ENCODE measurements at regions not wholly inside any gene's neighbourhood (a gene's known extent, or its start where the extent isn't known, plus 50 kb on each side); places are given as distances from the start of the nearest gene placed in this dataset.
A peak's percentile ranks its signal among the peaks of the same experiment; 100 is the strongest.

DNA sequence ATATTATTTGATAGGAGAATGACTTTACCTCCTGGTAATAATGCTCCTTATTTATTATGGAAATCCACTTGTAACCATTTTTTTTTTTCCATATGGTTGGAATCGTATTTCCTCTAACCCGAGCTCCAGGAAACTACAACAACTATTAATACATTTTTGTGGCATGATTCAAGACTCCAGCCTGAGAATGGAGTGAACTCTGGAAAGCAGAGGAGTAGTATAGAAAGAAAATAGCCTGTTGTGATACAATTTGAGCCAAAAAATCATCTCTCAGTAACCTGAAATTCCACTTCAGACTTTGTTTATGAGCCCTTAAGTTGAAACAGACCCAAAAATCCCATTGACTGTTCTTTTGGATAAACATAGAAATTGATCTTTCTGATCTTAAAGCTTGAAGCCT lies 921.1 kb downstream of the SOCS6 start:
- Histone ChIP-seq H3K36me3 (no peaks in the 10 kb centered on the region), H3K4me3 (no peak overlapping the region), H3K4me1 (no peaks in the 10 kb centered on the region), H3K9me3 (no peaks in the 10 kb centered on the region), H3K27ac (no peak overlapping the region), H3K27me3 (no peaks in the 10 kb centered on the region)
- intact Hi-C loops (cut with DNase I; ENCODE audit: low total_unique reads) (no loop called here), in situ Hi-C loops (cut with MboI; ENCODE audit: low sequenced_read_pairs in 4 of 4) (no loop called here)
- ATAC-seq = no peak
- TF ChIP-seq POLR2A (IDR thresholded peaks at IDR 0.05) = no peak
- TF ChIP-seq, protein P1, sequence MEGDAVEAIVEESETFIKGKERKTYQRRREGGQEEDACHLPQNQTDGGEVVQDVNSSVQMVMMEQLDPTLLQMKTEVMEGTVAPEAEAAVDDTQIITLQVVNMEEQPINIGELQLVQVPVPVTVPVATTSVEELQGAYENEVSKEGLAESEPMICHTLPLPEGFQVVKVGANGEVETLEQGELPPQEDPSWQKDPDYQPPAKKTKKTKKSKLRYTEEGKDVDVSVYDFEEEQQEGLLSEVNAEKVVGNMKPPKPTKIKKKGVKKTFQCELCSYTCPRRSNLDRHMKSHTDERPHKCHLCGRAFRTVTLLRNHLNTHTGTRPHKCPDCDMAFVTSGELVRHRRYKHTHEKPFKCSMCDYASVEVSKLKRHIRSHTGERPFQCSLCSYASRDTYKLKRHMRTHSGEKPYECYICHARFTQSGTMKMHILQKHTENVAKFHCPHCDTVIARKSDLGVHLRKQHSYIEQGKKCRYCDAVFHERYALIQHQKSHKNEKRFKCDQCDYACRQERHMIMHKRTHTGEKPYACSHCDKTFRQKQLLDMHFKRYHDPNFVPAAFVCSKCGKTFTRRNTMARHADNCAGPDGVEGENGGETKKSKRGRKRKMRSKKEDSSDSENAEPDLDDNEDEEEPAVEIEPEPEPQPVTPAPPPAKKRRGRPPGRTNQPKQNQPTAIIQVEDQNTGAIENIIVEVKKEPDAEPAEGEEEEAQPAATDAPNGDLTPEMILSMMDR (IDR thresholded peaks at IDR 0.05 in 4 of 5, conservative IDR thresholded peaks at IDR 0.05 in 1 of 5) = no peak
- no peak for DNase-seq

DNA sequence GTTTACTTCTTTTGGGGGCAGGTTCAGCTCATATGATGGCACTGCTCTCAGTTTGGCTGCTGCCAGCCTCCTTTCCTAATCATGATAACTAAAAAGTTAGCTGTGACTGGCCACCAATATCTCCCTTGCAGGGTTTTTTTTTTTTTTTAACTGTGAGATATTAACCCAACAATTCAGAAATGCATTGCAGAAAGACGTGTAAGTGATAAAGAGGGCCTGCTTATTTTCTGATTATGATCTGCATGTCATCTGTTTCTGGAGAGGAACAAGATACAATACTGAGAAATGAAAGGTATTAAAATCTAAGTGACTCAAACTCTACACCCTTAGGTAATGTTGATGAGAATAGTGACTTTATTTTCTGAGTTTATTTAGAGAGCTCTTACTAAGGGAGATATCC lies 905.6 kb downstream of the SOCS6 start:
- Histone ChIP-seq H3K27ac (no peak overlapping the region), H3K4me3 (no peak overlapping the region), H3K4me1 (no peaks in the 10 kb centered on the region), H3K36me3 (no peaks in the 10 kb centered on the region), H3K27me3 (no peaks in the 10 kb centered on the region), H3K9me3 (no peaks in the 10 kb centered on the region)
- TF ChIP-seq, protein P1 (IDR thresholded peaks at IDR 0.05 in 4 of 5, conservative IDR thresholded peaks at IDR 0.05 in 1 of 5) = no peak
- TF ChIP-seq POLR2A (IDR thresholded peaks at IDR 0.05) = no peak
- intact Hi-C loops (cut with DNase I; ENCODE audit: low total_unique reads) = no loop called here
- no peak for DNase-seq
- in situ Hi-C loops (cut with MboI; ENCODE audit: low sequenced_read_pairs in 4 of 4) = no loop called here
- ATAC-seq = no peak

DNA sequence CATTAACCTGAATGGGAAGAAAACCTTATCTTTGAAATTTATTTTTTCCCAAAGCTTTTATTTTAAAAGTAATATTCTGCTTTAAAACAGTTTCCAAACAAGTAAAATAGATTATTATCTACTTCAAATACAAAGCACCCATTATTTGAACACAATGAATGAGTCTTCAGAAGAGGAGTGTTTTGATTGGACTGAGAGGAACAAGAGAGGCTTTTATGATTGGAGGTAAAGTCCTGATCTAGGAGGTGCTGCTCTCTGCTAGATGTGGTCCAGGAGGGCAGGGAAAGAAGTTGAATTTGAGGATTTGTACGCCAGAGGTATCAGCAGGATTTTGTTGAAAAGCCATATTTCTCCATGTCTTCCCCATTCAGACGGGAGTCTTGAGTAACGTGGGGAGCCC lies 900.7 kb downstream of the SOCS6 start:
- Histone ChIP-seq H3K4me3 (no peak overlapping the region), H3K27ac (no peak overlapping the region), H3K9me3 (no peaks in the 10 kb centered on the region), H3K36me3 (no peaks in the 10 kb centered on the region), H3K4me1 (no peaks in the 10 kb centered on the region), H3K27me3 (no peaks in the 10 kb centered on the region)
- in situ Hi-C loops (cut with MboI; ENCODE audit: low sequenced_read_pairs in 4 of 4) (no loop called here), intact Hi-C loops (cut with DNase I; ENCODE audit: low total_unique reads) (no loop called here)
- DNase-seq = no peak
- no peak for TF ChIP-seq POLR2A (IDR thresholded peaks at IDR 0.05)
- TF ChIP-seq, protein P1 (IDR thresholded peaks at IDR 0.05 in 4 of 5, conservative IDR thresholded peaks at IDR 0.05 in 1 of 5) = no peak
- ATAC-seq = no peak

DNA sequence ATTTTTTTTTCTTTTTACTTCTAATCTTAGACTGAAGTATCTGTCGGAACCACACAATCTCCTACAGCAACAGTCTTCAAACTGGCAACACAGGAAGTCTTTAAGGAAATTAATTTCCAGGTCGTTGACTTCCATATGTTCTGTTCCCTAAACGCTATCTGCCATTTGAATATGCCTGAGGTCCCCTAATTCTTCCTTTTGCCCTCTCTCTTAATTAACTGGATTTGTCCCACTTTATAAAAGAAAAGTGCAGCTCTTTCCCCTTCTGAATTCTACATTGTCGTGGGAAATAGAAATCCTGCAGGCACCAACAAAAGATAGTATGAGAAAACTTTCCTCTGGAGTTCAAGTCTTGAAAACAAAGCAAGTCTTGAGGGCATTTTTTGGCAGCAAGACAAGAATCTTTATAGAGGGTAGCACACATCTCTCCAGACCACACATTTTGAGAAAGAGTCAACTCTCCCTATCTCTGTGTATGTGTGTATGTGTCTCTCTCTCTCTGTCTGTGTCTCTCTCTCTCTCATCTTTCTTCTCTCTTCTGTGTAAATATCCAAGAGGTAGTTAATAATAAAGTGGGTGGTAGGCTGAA lies 879.8 kb downstream of the SOCS6 start:
- H3K9me3 ChIP-seq = no peaks in the 10 kb centered on the region
- intact Hi-C loops (cut with DNase I; ENCODE audit: low total_unique reads) (no loop called here), in situ Hi-C loops (cut with MboI; ENCODE audit: low sequenced_read_pairs in 4 of 4) (no loop called here)
- DNase-seq (no peak), ATAC-seq (no peak)
- H3K4me1 ChIP-seq = no peaks in the 10 kb centered on the region
- TF ChIP-seq, protein P1 (IDR thresholded peaks at IDR 0.05 in 4 of 5, conservative IDR thresholded peaks at IDR 0.05 in 1 of 5) = no peak
- no peak for TF ChIP-seq POLR2A (IDR thresholded peaks at IDR 0.05)
- H3K27me3 ChIP-seq = no peaks in the 10 kb centered on the region
- no peak overlapping the region for H3K27ac ChIP-seq
- no peak overlapping the region for H3K4me3 ChIP-seq
- H3K36me3 ChIP-seq = no peaks in the 10 kb centered on the region

DNA sequence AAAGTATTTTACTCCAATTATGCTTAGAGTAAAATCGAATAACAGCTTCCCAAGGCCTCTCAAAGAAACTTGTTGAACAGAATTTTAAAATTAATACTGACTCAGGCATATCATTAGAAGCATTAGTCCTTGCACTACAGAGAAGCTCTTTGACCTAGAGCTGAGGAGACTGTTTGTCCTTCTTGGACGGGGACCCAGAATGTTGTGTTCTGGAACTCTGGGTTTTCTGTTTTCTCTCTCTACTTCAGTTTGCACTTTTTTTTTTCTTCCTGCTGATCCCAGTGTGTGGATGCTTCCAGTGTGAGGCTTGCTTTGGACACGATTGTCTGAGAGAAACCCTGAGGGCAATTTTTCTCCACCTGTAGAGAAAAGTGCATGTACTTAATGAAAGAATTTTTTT lies 847.6 kb downstream of the SOCS6 start:
- in situ Hi-C loops (cut with MboI; ENCODE audit: low sequenced_read_pairs in 4 of 4) (no loop called here), intact Hi-C loops (cut with DNase I; ENCODE audit: low total_unique reads) (no loop called here)
- peak; percentile 39 to 76 for ATAC-seq
- H3K4me1 ChIP-seq = no peaks in the 10 kb centered on the region
- no peaks in the 10 kb centered on the region for H3K27me3 ChIP-seq
- no peaks in the 10 kb centered on the region for H3K36me3 ChIP-seq
- no peak overlapping the region for H3K27ac ChIP-seq
- no peak for DNase-seq
- H3K9me3 ChIP-seq = no peaks in the 10 kb centered on the region
- H3K4me3 ChIP-seq = no peak overlapping the region
- TF ChIP-seq POLR2A (IDR thresholded peaks at IDR 0.05) = no peak
- TF ChIP-seq, protein P1 (IDR thresholded peaks at IDR 0.05 in 4 of 5, conservative IDR thresholded peaks at IDR 0.05 in 1 of 5) = no peak
